GM12875 (cell line): ENCODE measurements at regions not wholly inside any gene's neighbourhood (a gene's known extent, or its start where the extent isn't known, plus 50 kb on each side); places are given as distances from the start of the nearest gene placed in this dataset.

ENCODE experiments used
- H3K4me3 ChIP-seq: one replicate; pipeline ENCODE4 v1.5.1; 2011; ENCODE audit warnings: low read depth, low read length, control low read depth
- TF ChIP-seq, protein P1 (sequence below): IDR thresholded peaks from 2 replicates; pipeline ENCODE4 v1.5.1; 2011; ENCODE audit warnings: low read depth, mild to moderate bottlenecking, control low read depth, inconsistent platforms, low read length, moderate library complexity, borderline replicate concordance; ENCODE audit not compliant: insufficient read depth

DNA sequence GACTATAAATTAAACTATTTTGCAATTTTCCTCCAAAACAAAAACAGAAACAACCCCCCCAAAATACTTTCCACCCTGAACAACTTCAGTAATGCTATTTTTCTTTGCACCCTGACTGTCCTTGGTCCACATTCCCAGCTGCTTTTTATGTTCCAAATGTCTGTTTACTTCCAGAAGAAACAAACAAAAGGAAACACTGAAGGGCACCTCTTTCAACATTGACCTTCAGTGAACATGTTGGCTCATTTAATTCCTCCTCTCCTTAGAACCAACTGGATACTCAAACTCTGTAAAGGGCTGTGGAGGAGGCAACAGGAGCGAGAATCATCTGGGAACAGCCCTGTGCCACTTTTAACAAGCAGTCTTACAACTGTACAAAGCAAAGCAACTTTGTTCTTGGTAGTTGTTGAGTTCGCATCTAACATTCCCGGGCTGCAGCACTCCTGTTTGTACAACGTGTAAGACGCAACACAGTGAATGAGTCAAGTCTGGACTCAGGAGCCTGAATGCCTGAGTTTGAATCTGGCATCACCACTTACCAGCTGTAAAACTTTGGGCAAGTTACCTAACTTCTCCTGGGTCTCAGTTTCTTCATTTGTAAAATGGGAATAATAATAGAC, 111.4 kb upstream of the GATA6 start:
- TF ChIP-seq, protein P1, sequence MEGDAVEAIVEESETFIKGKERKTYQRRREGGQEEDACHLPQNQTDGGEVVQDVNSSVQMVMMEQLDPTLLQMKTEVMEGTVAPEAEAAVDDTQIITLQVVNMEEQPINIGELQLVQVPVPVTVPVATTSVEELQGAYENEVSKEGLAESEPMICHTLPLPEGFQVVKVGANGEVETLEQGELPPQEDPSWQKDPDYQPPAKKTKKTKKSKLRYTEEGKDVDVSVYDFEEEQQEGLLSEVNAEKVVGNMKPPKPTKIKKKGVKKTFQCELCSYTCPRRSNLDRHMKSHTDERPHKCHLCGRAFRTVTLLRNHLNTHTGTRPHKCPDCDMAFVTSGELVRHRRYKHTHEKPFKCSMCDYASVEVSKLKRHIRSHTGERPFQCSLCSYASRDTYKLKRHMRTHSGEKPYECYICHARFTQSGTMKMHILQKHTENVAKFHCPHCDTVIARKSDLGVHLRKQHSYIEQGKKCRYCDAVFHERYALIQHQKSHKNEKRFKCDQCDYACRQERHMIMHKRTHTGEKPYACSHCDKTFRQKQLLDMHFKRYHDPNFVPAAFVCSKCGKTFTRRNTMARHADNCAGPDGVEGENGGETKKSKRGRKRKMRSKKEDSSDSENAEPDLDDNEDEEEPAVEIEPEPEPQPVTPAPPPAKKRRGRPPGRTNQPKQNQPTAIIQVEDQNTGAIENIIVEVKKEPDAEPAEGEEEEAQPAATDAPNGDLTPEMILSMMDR: no peak
- H3K4me3 ChIP-seq: no peak overlapping the region

DNA sequence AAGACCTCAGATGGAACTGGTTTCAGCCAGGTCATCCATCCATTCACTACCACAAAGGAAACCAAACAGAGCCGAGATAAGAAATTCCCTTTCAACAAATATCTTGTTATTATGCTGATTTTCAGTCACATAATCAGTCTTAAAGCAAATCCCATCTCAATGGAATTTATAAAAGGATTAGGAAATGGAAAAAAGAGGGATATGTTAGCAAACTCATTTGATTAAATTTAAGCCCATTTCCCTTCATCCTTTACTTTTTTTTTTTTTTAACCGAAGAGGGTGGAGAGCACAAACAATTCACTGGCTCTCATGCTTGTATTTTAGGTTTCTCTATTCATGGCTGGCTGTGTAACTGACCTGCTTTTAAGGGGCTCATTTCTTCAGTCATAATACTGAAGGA, 109.0 kb upstream of the GATA6 start:
- TF ChIP-seq, protein P1: no peak
- H3K4me3 ChIP-seq: no peak overlapping the region

DNA sequence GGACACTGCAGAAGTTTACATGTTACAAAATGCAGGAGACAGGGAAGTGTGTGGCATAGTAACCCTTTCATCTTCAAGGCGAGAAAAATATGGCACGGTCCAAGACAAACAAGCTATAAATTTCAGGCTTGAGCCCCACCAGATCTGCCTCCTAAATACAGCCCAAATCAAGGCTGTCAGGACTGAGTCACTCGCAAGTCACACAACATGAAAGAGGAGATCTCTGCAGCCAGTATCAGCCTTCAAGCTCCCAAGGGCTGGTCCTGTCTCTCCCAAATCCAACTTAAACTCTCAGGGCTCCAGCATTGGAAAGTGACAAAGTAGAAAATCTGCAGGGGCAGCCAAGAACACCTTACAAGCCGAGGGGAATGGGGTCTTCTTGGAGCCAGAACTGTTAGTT, 106.3 kb upstream of the GATA6 start:
- H3K4me3 ChIP-seq: no peak overlapping the region
- TF ChIP-seq, protein P1: no peak

DNA sequence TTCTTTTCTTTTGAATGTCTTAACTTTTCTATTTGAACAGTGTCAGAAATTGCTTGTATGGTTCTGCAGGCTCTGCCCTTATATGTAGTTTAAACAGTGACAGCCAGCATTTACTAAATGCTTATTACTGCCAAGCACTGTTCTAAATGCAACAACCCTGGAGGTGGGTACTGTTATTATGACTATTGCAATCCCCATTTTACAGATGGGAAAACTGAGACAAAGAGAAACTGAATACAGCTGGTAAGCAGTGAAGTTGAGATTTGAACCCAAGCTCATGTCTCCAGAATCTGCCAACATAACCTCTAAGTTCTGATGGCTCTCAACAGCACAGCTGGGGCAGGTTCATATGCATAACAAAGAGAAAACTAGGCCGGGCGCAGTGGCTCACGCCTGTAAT, 105.7 kb upstream of the GATA6 start:
- TF ChIP-seq, protein P1: no peak

DNA sequence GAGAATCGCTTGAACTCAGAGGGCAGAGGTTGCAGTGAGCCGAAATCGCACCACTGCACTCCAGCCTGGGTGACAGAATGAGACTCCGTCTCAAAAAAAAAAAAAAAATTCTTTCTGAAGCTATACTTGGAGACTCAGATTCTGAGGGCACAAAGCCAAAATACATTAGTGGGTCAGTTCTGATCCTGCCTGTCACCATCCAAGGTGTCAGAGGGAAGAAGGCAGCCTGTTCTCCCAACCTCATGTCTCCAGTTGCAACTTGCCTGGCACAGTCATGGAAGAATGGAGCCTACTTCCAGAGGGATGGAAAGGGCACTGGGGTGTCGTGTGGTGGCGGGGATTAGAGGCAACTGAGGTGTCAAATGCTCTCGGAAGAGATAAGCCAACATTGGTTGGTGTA, 104.8 kb upstream of the GATA6 start:
- TF ChIP-seq, protein P1: no peak
- no peak overlapping the region for H3K4me3 ChIP-seq

More for the DNA sequence above, 105.7 kb upstream of the GATA6 start:
- no peak overlapping the region for H3K4me3 ChIP-seq

DNA sequence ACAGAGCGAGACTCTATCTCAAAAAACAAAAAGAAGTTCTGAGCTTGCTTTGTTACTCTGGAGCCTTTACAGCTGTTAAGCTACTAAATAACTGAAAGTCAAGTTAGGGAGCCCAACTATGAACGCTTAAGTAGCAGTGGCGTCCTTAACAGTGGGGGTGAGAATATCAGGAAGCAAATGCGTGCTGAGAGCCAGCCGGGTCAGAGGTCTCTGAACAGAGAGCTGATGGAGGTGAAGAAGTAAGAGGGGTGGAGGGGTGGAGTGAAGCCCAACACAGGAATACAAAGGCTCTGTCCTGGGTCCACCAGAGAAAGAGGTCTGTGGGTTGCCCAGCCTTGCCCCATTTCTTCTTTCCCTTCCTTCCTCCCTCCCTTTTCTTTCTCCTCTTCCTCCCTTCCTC, 104.1 kb upstream of the GATA6 start:
- TF ChIP-seq, protein P1: no peak
- no peak overlapping the region for H3K4me3 ChIP-seq

DNA sequence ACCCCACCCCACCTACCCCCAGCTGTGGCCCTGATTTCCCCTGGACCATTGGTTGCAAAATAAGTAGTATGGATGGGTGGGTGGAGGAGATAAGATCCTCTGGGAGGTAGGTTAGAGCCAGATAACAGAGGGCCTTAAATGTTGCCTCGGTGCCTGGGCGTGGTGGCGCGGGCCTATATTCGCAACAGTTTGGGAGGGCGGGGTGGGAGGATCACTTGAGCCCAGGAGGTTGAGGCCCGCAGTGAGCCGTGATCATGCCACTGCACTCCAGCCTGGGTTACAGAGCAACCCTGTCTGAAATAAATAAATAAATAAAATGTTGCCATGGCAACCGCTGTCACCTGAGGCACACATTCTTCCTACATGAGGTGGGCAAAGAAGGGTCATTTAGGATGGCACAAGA, 103.3 kb upstream of the GATA6 start:
- H3K4me3 ChIP-seq: no peak overlapping the region
- TF ChIP-seq, protein P1: no peak
